ENCODE measurements at regions not wholly inside any gene's neighbourhood (a gene's known extent, or its start where the extent isn't known, plus 50 kb on each side); places are given as distances from the start of the nearest gene placed in this dataset.

GRCh38 chr7:49287653-49288052 lies 363.3 kb downstream of the CDC14C start:
- no peak for DNase-seq (ENCODE audit: low read depth)
- TF ChIP-seq, protein P1, sequence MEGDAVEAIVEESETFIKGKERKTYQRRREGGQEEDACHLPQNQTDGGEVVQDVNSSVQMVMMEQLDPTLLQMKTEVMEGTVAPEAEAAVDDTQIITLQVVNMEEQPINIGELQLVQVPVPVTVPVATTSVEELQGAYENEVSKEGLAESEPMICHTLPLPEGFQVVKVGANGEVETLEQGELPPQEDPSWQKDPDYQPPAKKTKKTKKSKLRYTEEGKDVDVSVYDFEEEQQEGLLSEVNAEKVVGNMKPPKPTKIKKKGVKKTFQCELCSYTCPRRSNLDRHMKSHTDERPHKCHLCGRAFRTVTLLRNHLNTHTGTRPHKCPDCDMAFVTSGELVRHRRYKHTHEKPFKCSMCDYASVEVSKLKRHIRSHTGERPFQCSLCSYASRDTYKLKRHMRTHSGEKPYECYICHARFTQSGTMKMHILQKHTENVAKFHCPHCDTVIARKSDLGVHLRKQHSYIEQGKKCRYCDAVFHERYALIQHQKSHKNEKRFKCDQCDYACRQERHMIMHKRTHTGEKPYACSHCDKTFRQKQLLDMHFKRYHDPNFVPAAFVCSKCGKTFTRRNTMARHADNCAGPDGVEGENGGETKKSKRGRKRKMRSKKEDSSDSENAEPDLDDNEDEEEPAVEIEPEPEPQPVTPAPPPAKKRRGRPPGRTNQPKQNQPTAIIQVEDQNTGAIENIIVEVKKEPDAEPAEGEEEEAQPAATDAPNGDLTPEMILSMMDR (conservative IDR thresholded peaks at IDR 0.05; ENCODE audit: low read depth, low read length) = no peak
- H3K4me3 ChIP-seq (ENCODE audit: low read depth, low read length) = no peak overlapping the region

GRCh38 chr7:49294611-49295010 lies 370.3 kb downstream of the CDC14C start:
- H3K4me3 ChIP-seq (ENCODE audit: low read depth, low read length) = no peak overlapping the region
- TF ChIP-seq, protein P1 (conservative IDR thresholded peaks at IDR 0.05; ENCODE audit: low read depth, low read length) = no peak
- DNase-seq (ENCODE audit: low read depth) = no peak

- no peak overlapping the region for H3K4me3 ChIP-seq (ENCODE audit: low read depth, low read length)
- TF ChIP-seq, protein P1 (conservative IDR thresholded peaks at IDR 0.05; ENCODE audit: low read depth, low read length) = no peak
- no peak for DNase-seq (ENCODE audit: low read depth)
Measured at GRCh38 chr7:49295146-49295545, 370.8 kb downstream of the CDC14C start.

- H3K4me3 ChIP-seq (ENCODE audit: low read depth, low read length) = no peak overlapping the region
- no peak for DNase-seq (ENCODE audit: low read depth)
- TF ChIP-seq, protein P1 (conservative IDR thresholded peaks at IDR 0.05; ENCODE audit: low read depth, low read length) = no peak
Measured at GRCh38 chr7:49297958-49298357, 373.6 kb downstream of the CDC14C start.

- DNase-seq (ENCODE audit: low read depth) = no peak
- no peak overlapping the region for H3K4me3 ChIP-seq (ENCODE audit: low read depth, low read length)
- TF ChIP-seq, protein P1 (conservative IDR thresholded peaks at IDR 0.05; ENCODE audit: low read depth, low read length) = no peak
Measured at GRCh38 chr7:49308787-49309186, 384.4 kb downstream of the CDC14C start.

GRCh38 chr7:49320083-49320482 lies 395.7 kb downstream of the CDC14C start:
- TF ChIP-seq, protein P1 (conservative IDR thresholded peaks at IDR 0.05; ENCODE audit: low read depth, low read length) = no peak
- DNase-seq (ENCODE audit: low read depth) = no peak
- H3K4me3 ChIP-seq (ENCODE audit: low read depth, low read length) = no peak overlapping the region

DNA sequence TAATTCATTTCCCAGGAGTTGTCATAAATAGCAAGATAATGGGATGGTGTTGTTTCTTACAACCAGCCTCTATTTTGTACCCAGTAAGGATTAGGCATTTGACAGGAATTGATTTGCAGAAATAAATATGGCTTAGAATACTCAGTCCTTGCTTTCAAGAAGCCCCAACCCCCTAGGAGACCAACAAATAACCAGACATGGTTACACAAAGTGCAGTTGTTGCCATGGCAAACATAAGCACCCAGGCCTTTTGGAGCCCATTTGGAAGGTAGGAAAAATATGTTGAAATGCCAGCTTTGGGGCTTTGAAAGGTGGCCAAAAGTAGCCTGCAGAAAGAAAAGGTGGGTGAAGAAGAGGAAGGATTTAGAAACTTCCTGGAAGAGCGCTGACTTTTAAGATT lies 397.5 kb downstream of the CDC14C start:
- no peak for DNase-seq (ENCODE audit: low read depth)
- H3K4me3 ChIP-seq (ENCODE audit: low read depth, low read length) = no peak overlapping the region
- TF ChIP-seq, protein P1 (conservative IDR thresholded peaks at IDR 0.05; ENCODE audit: low read depth, low read length) = no peak

Data from epithelial cell of proximal tubule (primary cell).